ENCODE measurements at regions not wholly inside any gene's neighbourhood (a gene's known extent, or its start where the extent isn't known, plus 50 kb on each side); places are given as distances from the start of the nearest gene placed in this dataset.

DNA sequence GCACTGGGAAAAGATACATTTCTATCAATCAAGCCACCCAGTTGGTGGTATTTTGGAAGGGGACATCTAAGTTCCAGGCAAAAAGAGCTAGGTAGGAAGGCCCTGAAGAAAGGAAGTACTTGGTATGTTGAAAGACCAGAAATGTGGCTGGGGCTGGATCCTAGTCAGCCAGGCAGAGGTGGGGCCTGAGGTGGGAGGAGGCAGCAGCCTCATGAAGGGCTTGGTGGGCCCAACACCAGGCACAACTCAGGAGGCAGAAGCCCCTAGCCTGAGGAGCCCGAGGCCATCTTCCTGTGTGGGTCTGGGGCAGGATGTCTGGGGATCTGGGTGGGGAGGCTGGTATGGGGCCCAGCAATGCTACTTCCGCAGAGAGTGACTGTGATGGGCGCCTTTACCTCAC, 105.9 kb downstream of the SALL1 start (continued):
- TF ChIP-seq MAX (CRISPR knock-in tag; IDR thresholded peaks at IDR 0.05), result no peak
- TF ChIP-seq, protein P1, sequence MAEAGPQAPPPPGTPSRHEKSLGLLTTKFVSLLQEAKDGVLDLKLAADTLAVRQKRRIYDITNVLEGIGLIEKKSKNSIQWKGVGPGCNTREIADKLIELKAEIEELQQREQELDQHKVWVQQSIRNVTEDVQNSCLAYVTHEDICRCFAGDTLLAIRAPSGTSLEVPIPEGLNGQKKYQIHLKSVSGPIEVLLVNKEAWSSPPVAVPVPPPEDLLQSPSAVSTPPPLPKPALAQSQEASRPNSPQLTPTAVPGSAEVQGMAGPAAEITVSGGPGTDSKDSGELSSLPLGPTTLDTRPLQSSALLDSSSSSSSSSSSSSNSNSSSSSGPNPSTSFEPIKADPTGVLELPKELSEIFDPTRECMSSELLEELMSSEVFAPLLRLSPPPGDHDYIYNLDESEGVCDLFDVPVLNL (CRISPR knock-in tag; IDR thresholded peaks at IDR 0.05; ENCODE audit: borderline replicate concordance, low read depth), result no peak

DNA sequence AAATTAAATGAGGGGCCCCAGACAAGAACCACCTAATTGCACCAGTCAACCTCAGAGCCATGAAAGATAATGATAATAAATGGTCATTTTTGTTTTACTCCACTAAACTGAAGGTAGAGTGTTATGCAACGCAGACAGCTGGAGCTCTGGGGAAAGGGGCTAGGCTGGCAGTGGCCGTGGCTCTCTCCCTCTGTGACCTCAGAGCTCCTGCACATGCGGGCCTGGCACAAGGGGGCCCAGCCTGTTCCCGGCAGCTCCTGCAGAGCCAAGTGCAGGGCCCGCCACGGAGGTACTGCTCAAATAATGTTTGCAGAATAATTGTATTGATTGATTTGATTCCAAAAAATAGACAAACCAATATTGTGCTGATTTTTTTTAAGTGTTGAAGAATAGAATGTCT, 109.5 kb downstream of the SALL1 start:
- CTCF ChIA-PET, result no interaction called here
- POLR2A ChIA-PET, result no interaction called here
- Mint-ChIP-seq H3K27ac (no peak overlapping the region), H3K4me1 (peaks cover 9% of the 10 kb centered on the region), H3K9me3 (no peaks in the 10 kb centered on the region), H3K27me3 (ENCODE audit: low read depth) (no peaks in the 10 kb centered on the region; the same call in 1 of the 2 replicates), H3K36me3 (no peaks in the 10 kb centered on the region), H3K4me3 (no peak overlapping the region)
- no peak for DNase-seq (ENCODE audit: low spot score)
- TF ChIP-seq NR3C1 (CRISPR knock-in tag; conservative IDR thresholded peaks at IDR 0.05; ENCODE audit: low read depth) (no peak), ZNF232 (CRISPR knock-in tag; IDR thresholded peaks at IDR 0.05) (no peak), ATF1 (CRISPR knock-in tag; IDR thresholded peaks at IDR 0.05) (no peak), MYBL2 (CRISPR knock-in tag; IDR thresholded peaks at IDR 0.05) (no peak), FOXJ3 (CRISPR knock-in tag; IDR thresholded peaks at IDR 0.05; ENCODE audit: borderline replicate concordance) (no peak), ZNF396 (CRISPR knock-in tag; IDR thresholded peaks at IDR 0.05; ENCODE audit: borderline replicate concordance) (no peak), EMX1 (CRISPR knock-in tag; IDR thresholded peaks at IDR 0.05) (no peak), NR1H2 (CRISPR knock-in tag; IDR thresholded peaks at IDR 0.05) (no peak), ZNF425 (CRISPR knock-in tag; conservative IDR thresholded peaks at IDR 0.05) (no peak), USF1 (CRISPR knock-in tag; IDR thresholded peaks at IDR 0.05) (no peak), ERG (CRISPR knock-in tag; IDR thresholded peaks at IDR 0.05) (no peak), TCF7 (CRISPR knock-in tag; IDR thresholded peaks at IDR 0.05; ENCODE audit: low read depth) (no peak), ETV6 (CRISPR knock-in tag; IDR thresholded peaks at IDR 0.05) (no peak), JUN (CRISPR knock-in tag; IDR thresholded peaks at IDR 0.05) (no peak), JAZF1 (CRISPR knock-in tag; IDR thresholded peaks at IDR 0.05) (no peak), NFE2L1 (CRISPR knock-in tag; IDR thresholded peaks at IDR 0.05) (no peak), CREB1 (CRISPR knock-in tag; IDR thresholded peaks at IDR 0.05) (no peak), ZNF317 (CRISPR knock-in tag; IDR thresholded peaks at IDR 0.05; ENCODE audit: borderline replicate concordance, low read depth) (no peak), ZNF219 (CRISPR knock-in tag; IDR thresholded peaks at IDR 0.05; ENCODE audit: borderline replicate concordance) (no peak)
- TF ChIP-seq, protein P2, sequence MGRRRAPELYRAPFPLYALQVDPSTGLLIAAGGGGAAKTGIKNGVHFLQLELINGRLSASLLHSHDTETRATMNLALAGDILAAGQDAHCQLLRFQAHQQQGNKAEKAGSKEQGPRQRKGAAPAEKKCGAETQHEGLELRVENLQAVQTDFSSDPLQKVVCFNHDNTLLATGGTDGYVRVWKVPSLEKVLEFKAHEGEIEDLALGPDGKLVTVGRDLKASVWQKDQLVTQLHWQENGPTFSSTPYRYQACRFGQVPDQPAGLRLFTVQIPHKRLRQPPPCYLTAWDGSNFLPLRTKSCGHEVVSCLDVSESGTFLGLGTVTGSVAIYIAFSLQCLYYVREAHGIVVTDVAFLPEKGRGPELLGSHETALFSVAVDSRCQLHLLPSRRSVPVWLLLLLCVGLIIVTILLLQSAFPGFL (CRISPR knock-in tag; IDR thresholded peaks at IDR 0.05; ENCODE audit: borderline replicate concordance), result no peak
- ATAC-seq, result no peak

Data from WTC11 (cell line).